H9 (cell line): ENCODE measurements at regions not wholly inside any gene's neighbourhood (a gene's known extent, or its start where the extent isn't known, plus 50 kb on each side); places are given as distances from the start of the nearest gene placed in this dataset.

ENCODE experiments used
- DNase-seq: peaks from one replicate; pipeline ENCODE4 v3.0.0-alpha.2; 2017
- H2AFZ ChIP-seq: one replicate; pipeline ENCODE4 v1.6.1; 2013; ENCODE audit warnings: mild to moderate bottlenecking, low read length, control low read depth, moderate library complexity
- H2AK5ac ChIP-seq: 2 replicates; pipeline ENCODE4 v1.6.1; 2013; ENCODE audit warnings: low read length, control low read depth, mixed read lengths; ENCODE audit not compliant: insufficient read length
- H2BK120ac ChIP-seq: one replicate; pipeline ENCODE4 v1.6.1; 2013; ENCODE audit warnings: low read depth, mild to moderate bottlenecking, low read length, control low read depth, inconsistent platforms; ENCODE audit not compliant: poor library complexity, severe bottlenecking
- H2BK12ac ChIP-seq: 2 replicates; pipeline ENCODE4 v1.6.1; 2013; ENCODE audit warnings: low read length, control low read depth, mixed read lengths, low read depth; ENCODE audit not compliant: insufficient read length
- H2BK15ac ChIP-seq: 2 replicates; pipeline ENCODE4 v1.6.1; 2013; ENCODE audit warnings: low read depth, low read length, control low read depth
- H2BK20ac ChIP-seq: one replicate; pipeline ENCODE4 v1.6.1; 2013; ENCODE audit warnings: low read depth, mild to moderate bottlenecking, low read length, control low read depth, inconsistent platforms; ENCODE audit not compliant: poor library complexity, severe bottlenecking
- H2BK5ac ChIP-seq: 2 replicates; pipeline ENCODE4 v1.6.1; 2013; ENCODE audit warnings: low read length, control low read depth, mixed read lengths; ENCODE audit not compliant: insufficient read length
- H3K14ac ChIP-seq: 2 replicates; pipeline ENCODE4 v1.6.1; 2013; ENCODE audit warnings: low read length, control low read depth; ENCODE audit not compliant: insufficient read depth
- H3K18ac ChIP-seq: 2 replicates; pipeline ENCODE4 v1.6.1; 2013; ENCODE audit warnings: low read depth, mild to moderate bottlenecking, mixed read lengths, low read length, control low read depth; ENCODE audit not compliant: insufficient read length
- H3K23ac ChIP-seq: 2 replicates; pipeline ENCODE4 v1.6.1; 2013; ENCODE audit warnings: low read length, control low read depth, mixed read lengths, low read depth; ENCODE audit not compliant: insufficient read length
- H3K23me2 ChIP-seq: 2 replicates; pipeline ENCODE4 v1.6.1; 2013; ENCODE audit warnings: low read depth, mild to moderate bottlenecking, mixed read lengths, low read length, control low read depth; ENCODE audit not compliant: insufficient read length, poor library complexity, severe bottlenecking
- H3K27ac ChIP-seq: 2 replicates; pipeline ENCODE4 v1.5.1; 2013; ENCODE audit warnings: low read length, control low read depth, mixed read lengths, low read depth; ENCODE audit not compliant: insufficient read length
- H3K27me3 ChIP-seq: 2 replicates; pipeline ENCODE4 v1.6.1; 2013; ENCODE audit warnings: low read length, control low read depth, inconsistent platforms; ENCODE audit not compliant: insufficient read depth
- H3K4ac ChIP-seq: 2 replicates; pipeline ENCODE4 v1.6.1; 2013; ENCODE audit warnings: low read depth, mild to moderate bottlenecking, control low read depth, inconsistent platforms, low read length, moderate library complexity
- H3K4me1 ChIP-seq: 2 replicates; pipeline ENCODE4 v1.6.1; 2013; ENCODE audit warnings: low read length, control low read depth, inconsistent platforms; ENCODE audit not compliant: insufficient read depth
- H3K4me2 ChIP-seq: 2 replicates; pipeline ENCODE4 v1.6.1; 2013; ENCODE audit warnings: low read length, control low read depth, mixed read lengths; ENCODE audit not compliant: insufficient read length, insufficient read depth
- H3K56ac ChIP-seq: 2 replicates; pipeline ENCODE4 v1.6.1; 2013; ENCODE audit warnings: low read depth, mild to moderate bottlenecking, mixed read lengths, low read length, control low read depth; ENCODE audit not compliant: insufficient read length
- H3K79me1 ChIP-seq: 2 replicates; pipeline ENCODE4 v1.6.1; 2013; ENCODE audit warnings: low read depth, mild to moderate bottlenecking, moderate library complexity, low read length, control low read depth, inconsistent platforms; ENCODE audit not compliant: insufficient read depth, poor library complexity, severe bottlenecking
- H3K79me2 ChIP-seq: 2 replicates; pipeline ENCODE4 v1.6.1; 2013; ENCODE audit warnings: low read length, control low read depth, inconsistent platforms; ENCODE audit not compliant: insufficient read depth
- H3K9ac ChIP-seq: 2 replicates; pipeline ENCODE4 v1.6.1; 2013; ENCODE audit warnings: low read length, control low read depth, mixed read lengths; ENCODE audit not compliant: insufficient read length; ENCODE audit errors: extremely low read depth
- H3K9me3 ChIP-seq: one replicate; pipeline ENCODE4 v1.6.1; 2013; ENCODE audit warnings: low read depth, low read length, inconsistent platforms; ENCODE audit not compliant: control insufficient read depth
- H3T11ph ChIP-seq: one replicate; pipeline ENCODE4 v1.6.1; 2013; ENCODE audit warnings: mild to moderate bottlenecking, low read length, control low read depth, inconsistent platforms
- H4K20me1 ChIP-seq: one replicate; pipeline ENCODE4 v1.6.1; 2013; ENCODE audit not compliant: control insufficient read depth, insufficient read length, insufficient read depth
- H4K5ac ChIP-seq: 2 replicates; pipeline ENCODE4 v1.6.1; 2013; ENCODE audit warnings: low read depth, mild to moderate bottlenecking, mixed read lengths, low read length, control low read depth; ENCODE audit not compliant: insufficient read length
- H4K8ac ChIP-seq: replicated peaks from 2 replicates; pipeline ENCODE4 v1.6.1; 2013; ENCODE audit warnings: low read length, control low read depth, mixed read lengths, low read depth; ENCODE audit not compliant: insufficient read length
- H4K91ac ChIP-seq: 2 replicates; pipeline ENCODE4 v1.6.1; 2013; ENCODE audit warnings: low read depth, mild to moderate bottlenecking, moderate library complexity, mixed read lengths, low read length, control low read depth; ENCODE audit not compliant: insufficient read length
- H3K27ac Mint-ChIP-seq, 3 experiments: 2 replicates in 2 of 3; 3 replicates in 1 of 3; pipeline ENCODE4 v1.8.0; 2020 to 2021; ENCODE audit warnings: mixed read lengths in 3 of 3, mild to moderate bottlenecking in 1 of 3, moderate library complexity in 1 of 3
- H3K27me3 Mint-ChIP-seq: 2 replicates; pipeline ENCODE4 v1.8.0; 2021; ENCODE audit warnings: low read depth, mild to moderate bottlenecking, moderate library complexity, mixed read lengths
- H3K36me3 Mint-ChIP-seq, 3 experiments: 2 replicates in 2 of 3; 3 replicates in 1 of 3; pipeline ENCODE4 v1.8.0; 2020 to 2021; ENCODE audit warnings: low read depth in 3 of 3, mixed read lengths in 3 of 3; ENCODE audit not compliant: insufficient read depth in 1 of 3
- H3K4me1 Mint-ChIP-seq, 2 experiments: 2 replicates each; pipeline ENCODE4 v1.8.0; 2020; ENCODE audit warnings: mixed read lengths in 2 of 2
- H3K4me3 Mint-ChIP-seq, 2 experiments: 2 replicates in 1 of 2; 3 replicates in 1 of 2; pipeline ENCODE4 v1.8.0; 2020 to 2021; ENCODE audit warnings: mild to moderate bottlenecking in 2 of 2, mixed read lengths in 2 of 2, moderate library complexity in 1 of 2
- H3K9me3 Mint-ChIP-seq, 2 experiments: 2 replicates in 1 of 2; 3 replicates in 1 of 2; pipeline ENCODE4 v1.8.0; 2020; ENCODE audit warnings: mild to moderate bottlenecking in 2 of 2, mixed read lengths in 2 of 2, moderate library complexity in 1 of 2
- CTCF ChIP-seq: fragments of 200-600 bp; sonication (generic); conservative IDR thresholded peaks from 3 replicates; pipeline ENCODE4 v1.8.0; 2021; ENCODE audit warnings: antibody characterized with exemption, mild to moderate bottlenecking
- WGBS: extraction: QIAGEN DNeasy Blood & Tissue Kit; methylation state at CpG from one replicate; pipeline ENCODE4 v1.1.7; 2013; ENCODE audit warnings: missing lambda C conversion rate, low lambda C conversion rate, mixed read lengths; ENCODE audit not compliant: insufficient read length; ENCODE audit errors: extremely low coverage; 5-methylcytosine and 5-hydroxymethylcytosine counted together

- Histone ChIP-seq H4K5ac (no peak overlapping the region), H3K79me2 (no peaks in the 10 kb centered on the region), H2BK12ac (no peak overlapping the region), H3K27me3 (no peaks in the 10 kb centered on the region), H3K4ac (no peak overlapping the region), H3K9me3 (no peaks in the 10 kb centered on the region), H3K23ac (no peak overlapping the region), H4K20me1 (no peaks in the 10 kb centered on the region), H3K27ac (no peak overlapping the region), H3T11ph (no peak overlapping the region), H3K4me1 (no peaks in the 10 kb centered on the region), H3K56ac (no peak overlapping the region), H4K91ac (no peak overlapping the region), H2BK5ac (no peak overlapping the region), H2AK5ac (no peak overlapping the region), H2BK120ac (no peak overlapping the region), H2BK20ac (no peak overlapping the region), H2BK15ac (no peak overlapping the region), H3K18ac (no peak overlapping the region), H2AFZ (no peak overlapping the region), H3K14ac (no peak overlapping the region), H3K4me2 (no peak overlapping the region), H4K8ac (no peak overlapping the region), H3K9ac (no peak overlapping the region), H3K23me2 (no peaks in the 10 kb centered on the region), H3K79me1 (no peaks in the 10 kb centered on the region)
- Mint-ChIP-seq H3K36me3 (no peaks in the 10 kb centered on the region), H3K4me3 (no peak overlapping the region), H3K9me3 (no peaks in the 10 kb centered on the region), H3K27ac (peak overlapping the region in 1 of 3 experiments; percentile 72; a peak in 1 of 7 replicates), H3K27me3 (no peaks in the 10 kb centered on the region), H3K4me1 (peaks cover 0 to 2% of the 10 kb centered on the region in 2 experiments; a peak in 1 of 4 replicates)
- WGBS, result no CpG with 5 or more reads among the region's 3 CpGs
- no peak for DNase-seq
- TF ChIP-seq CTCF, result no peak
These were observed 1313.9 kb upstream of the SLC39A10 start for GRCh38 chr2:194343167-194343566.
